K562 (cell line): ENCODE measurements at regions not wholly inside any gene's neighbourhood (a gene's known extent, or its start where the extent isn't known, plus 50 kb on each side); places are given as distances from the start of the nearest gene placed in this dataset.

Experiments
- ATAC-seq: fragments of 200-7000 bp; cut with Tn5 transposase; 3 replicates; pipeline ENCODE4 v1.9.1; 2020; ENCODE audit warnings: moderate library complexity
- BruUV-seq: library from RNA; stranded (reverse); fragments of 400-500 nt; replicated peaks from 2 replicates; lab custom pipeline; 2021; lab: Mats Ljungman, UMichigan
- CTCF ChIA-PET: fragments of 300-600 bp; formaldehyde crosslinking; extraction: SDS; loops from one replicate; lab custom pipeline; 2021; ENCODE audit warnings: low intra/inter-chr PET ratio; lab: Yijun Ruan, JAX
- POLR2A ChIA-PET: fragments of 300-600, 350-650 bp; sonication (Branson Sonifier 250); formaldehyde crosslinking; extraction: SDS; loops from one replicate; lab custom pipeline; 2021; ENCODE audit warnings: antibody characterized with exemption, inconsistent platforms; lab: Yijun Ruan, JAX
- DNase-seq, 4 experiments: peaks; one replicate each; pipeline versions ENCODE4 v3.0.0 to v3.0.0-alpha.2; 2011 to 2018; ENCODE audit warnings: low spot score in 3 of 4, mixed read lengths in 3 of 4; ENCODE audit errors: extremely low read depth in 1 of 4
- FAIRE-seq: peaks from 2 replicates; lab custom pipeline; 2011; peaks lifted over from hg19 to GRCh38; lab: Jason Lieb, UNC
- H2AFZ ChIP-seq: 2 replicates; pipeline ENCODE4 v1.6.0; 2011; ENCODE audit warnings: low read depth, low read length, control low read depth, inconsistent platforms
- H3K27ac ChIP-seq: fragments of 200-600 bp; 3 replicates; pipeline ENCODE4 v1.8.0; 2011; ENCODE audit warnings: low read depth, mild to moderate bottlenecking, control low read depth, inconsistent platforms, low read length, moderate library complexity, mixed read lengths; ENCODE audit errors: extremely low read depth
- H3K27me3 ChIP-seq, 2 experiments: fragments of 300-600 bp in 1 of 2; 2 replicates in 1 of 2; 3 replicates in 1 of 2; pipeline versions ENCODE4 v1.6.0 to v1.8.0; 2011; ENCODE audit warnings: inconsistent platforms in 2 of 2, low read length in 2 of 2, mild to moderate bottlenecking in 1 of 2, mixed read lengths in 1 of 2, moderate library complexity in 1 of 2; ENCODE audit not compliant: control insufficient read depth in 2 of 2, insufficient read depth in 2 of 2
- H3K36me3 ChIP-seq: fragments of 300-600 bp; 3 replicates; pipeline ENCODE4 v1.8.0; 2011; ENCODE audit warnings: mild to moderate bottlenecking, low read length, inconsistent platforms; ENCODE audit not compliant: control insufficient read depth, insufficient read depth
- H3K4me1 ChIP-seq, 2 experiments: fragments of 200-600 bp in 1 of 2; replicated peaks in 1 of 2; 2 replicates in 1 of 2; 3 replicates in 1 of 2; pipeline versions ENCODE4 v1.5.1 to v1.8.0; 2011; ENCODE audit warnings: inconsistent platforms in 2 of 2, low read length in 2 of 2, mild to moderate bottlenecking in 1 of 2, mixed read lengths in 1 of 2, moderate library complexity in 1 of 2; ENCODE audit not compliant: control insufficient read depth in 2 of 2, insufficient read depth in 2 of 2
- H3K4me2 ChIP-seq: 2 replicates; pipeline ENCODE4 v1.6.1; 2011; ENCODE audit warnings: low read length, control low read depth, inconsistent platforms, mixed read lengths; ENCODE audit not compliant: insufficient read depth
- H3K4me3 ChIP-seq: fragments of 200-600 bp; sonication (generic), shearing (Covaris generic); 2 replicates; pipeline ENCODE4 v1.5.1; 2016; ENCODE audit warnings: control low read depth, inconsistent platforms
- H3K79me2 ChIP-seq: fragments of 200-600 bp; 3 replicates; pipeline ENCODE4 v1.8.0; 2011; ENCODE audit warnings: low read length, inconsistent platforms; ENCODE audit not compliant: control insufficient read depth, insufficient read depth
- H3K9ac ChIP-seq, 2 experiments: 2 replicates each; pipeline versions ENCODE4 v1.6.0 to v1.6.1; 2011; ENCODE audit warnings: low read depth in 2 of 2, low read length in 2 of 2, control low read depth in 1 of 2, inconsistent platforms in 1 of 2, mild to moderate bottlenecking in 1 of 2, mixed read lengths in 1 of 2; ENCODE audit not compliant: insufficient read depth in 1 of 2
- H3K9me1 ChIP-seq: one replicate; pipeline ENCODE4 v1.6.0; 2011; ENCODE audit warnings: inconsistent platforms, mild to moderate bottlenecking, low read length, moderate library complexity; ENCODE audit not compliant: control insufficient read depth, insufficient read depth
- H3K9me3 ChIP-seq: replicated peaks from 2 replicates; pipeline ENCODE4 v1.5.1; 2011; ENCODE audit warnings: low read depth, low read length, inconsistent platforms; ENCODE audit not compliant: control insufficient read depth, insufficient read depth
- H4K20me1 ChIP-seq: replicated peaks from 2 replicates; pipeline ENCODE4 v1.6.1; 2011; ENCODE audit warnings: low read length, inconsistent platforms, mixed read lengths; ENCODE audit not compliant: control insufficient read depth, insufficient read depth
- CXXC5 ChIP-seq: fragments of 250-450 bp; sonication (Bioruptor Pico); IDR thresholded peaks from 2 replicates; pipeline ENCODE4 v1.8.0; 2022; ENCODE audit warnings: inconsistent platforms, mild to moderate bottlenecking, moderate library complexity
- HMG20B ChIP-seq: fragments of 250-450 bp; sonication (Bioruptor Pico); IDR thresholded peaks from 2 replicates; pipeline ENCODE4 v1.5.0; 2021; ENCODE audit warnings: mild to moderate bottlenecking
- RBM25 ChIP-seq: fragments of 200-400 bp; formaldehyde crosslinking; IDR thresholded peaks from 2 replicates; pipeline ENCODE4 v1.6.1; 2018; ENCODE audit warnings: low read length, low read depth, moderate library complexity; ENCODE audit not compliant: severe bottlenecking
- SP1 ChIP-seq: sonication (generic); formaldehyde crosslinking; IDR thresholded peaks from 2 replicates; pipeline ENCODE4 v1.8.1; 2022; ENCODE audit warnings: mild to moderate bottlenecking, missing genetic modification reagents
- SRSF3 ChIP-seq: fragments of 200-400 bp; formaldehyde crosslinking; IDR thresholded peaks from 2 replicates; pipeline ENCODE4 v1.6.1; 2016; ENCODE audit warnings: mild to moderate bottlenecking, low read length, moderate library complexity; ENCODE audit not compliant: insufficient read depth
- THRAP3 ChIP-seq: fragments of 450-650 bp; IDR thresholded peaks from 2 replicates; pipeline ENCODE4 v1.6.1; 2016; ENCODE audit warnings: mild to moderate bottlenecking, inconsistent platforms, borderline replicate concordance
- XRCC4 ChIP-seq: IDR thresholded peaks from one replicate; pipeline ENCODE4 v1.6.1; 2011; ENCODE audit not compliant: insufficient read depth, insufficient read length; ENCODE audit errors: extremely low read depth
- ZBTB8A ChIP-seq: fragments of 450-650 bp; IDR thresholded peaks from 2 replicates; pipeline ENCODE4 v1.6.1; 2018; ENCODE audit warnings: mild to moderate bottlenecking, moderate library complexity; ENCODE audit not compliant: partially characterized antibody
- WGBS: fragments of 100-300 bp; shearing (Covaris generic); methylation state at CpG from one replicate; pipeline ENCODE4 v1.1.6; 2016; ENCODE audit warnings: low coverage, mixed read lengths; ENCODE audit not compliant: insufficient coverage; ENCODE audit errors: missing lambda C conversion rate; 5-methylcytosine and 5-hydroxymethylcytosine counted together
- in situ Hi-C: fragments of 300-500 bp; cut with MboI; formaldehyde crosslinking; loops from 4 replicates; pipeline ENCODE4 v1.15.0; 2018; ENCODE audit warnings: inconsistent platforms, mixed read lengths
- intact Hi-C: fragments of 100-400 bp; cut with micrococcal nuclease; formaldehyde crosslinking; loops from 2 replicates; pipeline ENCODE4 v1.14.2; 2022
- TF ChIP-seq, protein P1 (sequence below): fragments of 450-650 bp; IDR thresholded peaks from 2 replicates; pipeline ENCODE4 v1.6.1; 2016; ENCODE audit warnings: low read depth, mild to moderate bottlenecking, moderate library complexity

DNA sequence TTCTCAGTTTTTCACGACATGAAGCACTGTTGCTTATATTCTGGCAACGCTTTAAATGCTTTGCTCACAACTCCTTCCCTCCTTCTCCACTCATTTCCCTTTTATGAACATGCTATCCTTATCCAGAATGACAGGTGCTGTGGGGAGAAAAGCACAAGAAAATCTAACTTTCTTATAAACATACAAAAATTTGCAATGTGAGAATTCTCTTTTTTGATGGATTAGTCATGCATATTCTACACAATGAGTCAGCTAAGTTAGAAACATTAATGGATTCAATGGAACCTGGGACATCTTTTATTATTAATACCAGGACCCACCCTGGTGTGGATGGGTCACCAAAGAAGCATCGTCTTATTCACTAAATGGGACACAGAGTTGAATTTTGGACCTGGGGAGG lies 234.6 kb upstream of the CDH5 start:
- no TSS peak for BruUV-seq
- intact Hi-C loops = no loop called here
- Histone ChIP-seq H3K9me1 (no peaks in the 10 kb centered on the region), H3K27me3 (peaks cover 16 to 29% of the 10 kb centered on the region in 2 experiments; a peak in 4 of 5 replicates), H2AFZ (no peak overlapping the region), H3K79me2 (no peaks in the 10 kb centered on the region), H3K4me3 (no peak overlapping the region), H3K4me2 (no peak overlapping the region), H3K36me3 (no peaks in the 10 kb centered on the region), H3K9ac (no peak overlapping the region), H3K27ac (no peak overlapping the region), H4K20me1 (no peaks in the 10 kb centered on the region), H3K4me1 (no peaks in the 10 kb centered on the region), H3K9me3 (no peaks in the 10 kb centered on the region)
- ATAC-seq = no peak
- in situ Hi-C loops = no loop called here
- no peak for DNase-seq
- WGBS = 0% methylated on average over 3 of the region's 3 CpGs
- TF ChIP-seq SP1 (no peak), THRAP3 (no peak), HMG20B (CRISPR knock-in tag) (no peak), CXXC5 (CRISPR knock-in tag) (no peak), XRCC4 (no peak), SRSF3 (no peak), RBM25 (no peak), ZBTB8A (no peak)
- TF ChIP-seq, protein P1, sequence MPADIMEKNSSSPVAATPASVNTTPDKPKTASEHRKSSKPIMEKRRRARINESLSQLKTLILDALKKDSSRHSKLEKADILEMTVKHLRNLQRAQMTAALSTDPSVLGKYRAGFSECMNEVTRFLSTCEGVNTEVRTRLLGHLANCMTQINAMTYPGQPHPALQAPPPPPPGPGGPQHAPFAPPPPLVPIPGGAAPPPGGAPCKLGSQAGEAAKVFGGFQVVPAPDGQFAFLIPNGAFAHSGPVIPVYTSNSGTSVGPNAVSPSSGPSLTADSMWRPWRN = no peak
- ChIA-PET POLR2A (no interaction called here), CTCF (no interaction called here)
- FAIRE-seq = no peak
